ENCODE measurements at regions not wholly inside any gene's neighbourhood (a gene's known extent, or its start where the extent isn't known, plus 50 kb on each side); places are given as distances from the start of the nearest gene placed in this dataset.

GRCh38 chr14:98886982-98887381, 385.0 kb downstream of the BCL11B start:
- no peak for DNase-seq
- intact Hi-C loops (cut with DNase I; ENCODE audit: low total_unique reads): no loop called here
- H3K4me1 ChIP-seq: no peaks in the 10 kb centered on the region

GRCh38 chr14:98888281-98888680, 383.7 kb downstream of the BCL11B start:
- Histone ChIP-seq H3K4me1 (no peaks in the 10 kb centered on the region), H3K9me3 (no peaks in the 10 kb centered on the region), H3K4me3 (no peak overlapping the region), H3K36me3 (no peaks in the 10 kb centered on the region), H3K27ac (no peak overlapping the region), H3K27me3 (peaks cover 0 to 4% of the 10 kb centered on the region in 2 donors)
- no peak for DNase-seq
- intact Hi-C loops (cut with DNase I; ENCODE audit: low total_unique reads): no loop called here
- TF ChIP-seq CTCF (IDR thresholded peaks at IDR 0.05): no peak

More at GRCh38 chr14:98886982-98887381, 385.0 kb downstream of the BCL11B start:
- H3K27me3 ChIP-seq: peaks cover 0 to 4% of the 10 kb centered on the region in 2 donors
- no peak overlapping the region for H3K27ac ChIP-seq
- no peak for TF ChIP-seq CTCF (IDR thresholded peaks at IDR 0.05)
- no peaks in the 10 kb centered on the region for H3K36me3 ChIP-seq
- H3K4me3 ChIP-seq: no peak overlapping the region
- no peaks in the 10 kb centered on the region for H3K9me3 ChIP-seq

GRCh38 chr14:98888927-98889835, 382.8 kb downstream of the BCL11B start:
- Histone ChIP-seq H3K27ac (no peak overlapping the region), H3K9me3 (no peaks in the 10 kb centered on the region), H3K36me3 (no peaks in the 10 kb centered on the region), H3K4me3 (no peak overlapping the region), H3K4me1 (no peaks in the 10 kb centered on the region), H3K27me3 (peaks cover 0 to 4% of the 10 kb centered on the region in 2 donors)
- intact Hi-C loops (cut with DNase I; ENCODE audit: low total_unique reads): no loop called here
- TF ChIP-seq CTCF (IDR thresholded peaks at IDR 0.05): no peak
- no peak for DNase-seq

GRCh38 chr14:98889836-98890185, 382.2 kb downstream of the BCL11B start:
- no peak for TF ChIP-seq CTCF (IDR thresholded peaks at IDR 0.05)
- Histone ChIP-seq H3K4me3 (no peak overlapping the region), H3K27ac (no peak overlapping the region), H3K27me3 (peaks cover 0 to 4% of the 10 kb centered on the region in 2 donors), H3K9me3 (no peaks in the 10 kb centered on the region), H3K4me1 (no peaks in the 10 kb centered on the region), H3K36me3 (no peaks in the 10 kb centered on the region)
- intact Hi-C loops (cut with DNase I; ENCODE audit: low total_unique reads): no loop called here
- no peak for DNase-seq

GRCh38 chr14:98890556-98891340, 381.2 kb downstream of the BCL11B start:
- H3K4me3 ChIP-seq: no peak overlapping the region
- H3K9me3 ChIP-seq: no peaks in the 10 kb centered on the region
- no peaks in the 10 kb centered on the region for H3K4me1 ChIP-seq
- peaks cover 0 to 4% of the 10 kb centered on the region in 2 donors for H3K27me3 ChIP-seq
- no peak for TF ChIP-seq CTCF (IDR thresholded peaks at IDR 0.05)
- no peak overlapping the region for H3K27ac ChIP-seq
- no peaks in the 10 kb centered on the region for H3K36me3 ChIP-seq
- DNase-seq: peak in 1 of 2 donors; percentile 2
- intact Hi-C loops (cut with DNase I; ENCODE audit: low total_unique reads): no loop called here
